HG02973 (cell line): ENCODE measurements at regions not wholly inside any gene's neighbourhood (a gene's known extent, or its start where the extent isn't known, plus 50 kb on each side); places are given as distances from the start of the nearest gene placed in this dataset.
"Not testable (repeated sequence)": the region's sequence is repeated elsewhere in the genome, so short reads cannot be mapped to it uniquely, and the experiment has no call there.

Source experiments
- ATAC-seq: cut with Tn5 transposase; IDR thresholded peaks from one replicate; pipeline ENCODE4 v1.9.1; 2021; ENCODE audit warnings: moderate library complexity; ENCODE audit not compliant: unreplicated experiment

DNA sequence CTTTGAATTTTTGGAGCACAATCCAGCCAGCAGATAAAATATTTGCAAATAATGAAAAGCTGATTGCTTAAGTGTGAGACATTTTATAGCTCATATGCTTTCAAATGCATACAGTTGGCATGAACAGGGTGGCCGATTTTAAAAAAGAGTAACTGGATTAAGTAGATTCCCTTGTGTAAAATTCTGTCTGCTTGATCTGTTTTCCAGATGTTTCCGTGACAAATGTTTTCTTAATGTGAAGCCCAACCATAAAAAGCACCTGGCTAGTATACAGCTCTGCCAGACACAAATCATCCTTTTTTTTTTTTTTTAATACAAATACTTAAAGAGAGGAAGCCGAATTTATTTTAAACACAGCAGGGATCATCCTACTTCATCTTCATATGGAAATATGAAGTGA is 440.7 kb downstream of the CCER1 start:
- no peak for ATAC-seq

DNA sequence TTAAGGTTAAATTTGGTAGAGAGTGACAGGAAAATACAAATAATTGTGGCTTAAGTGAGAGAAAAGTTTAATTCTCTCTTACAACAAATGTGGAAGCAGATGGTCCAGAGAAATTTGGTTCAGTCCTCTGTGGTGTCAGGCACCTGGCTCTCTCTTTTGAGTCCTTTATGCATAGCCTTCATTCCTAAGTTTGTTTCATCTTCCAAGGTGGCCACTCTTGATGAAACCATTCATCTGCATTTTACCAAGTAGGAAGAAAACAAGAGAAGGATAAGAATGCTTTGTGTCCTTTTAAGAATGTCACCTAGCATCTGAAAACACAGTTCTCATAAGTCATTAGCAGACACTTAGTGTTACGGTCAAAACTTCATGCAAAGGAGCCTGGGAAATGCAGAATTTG is 442.5 kb downstream of the CCER1 start:
- ATAC-seq, result no peak

DNA sequence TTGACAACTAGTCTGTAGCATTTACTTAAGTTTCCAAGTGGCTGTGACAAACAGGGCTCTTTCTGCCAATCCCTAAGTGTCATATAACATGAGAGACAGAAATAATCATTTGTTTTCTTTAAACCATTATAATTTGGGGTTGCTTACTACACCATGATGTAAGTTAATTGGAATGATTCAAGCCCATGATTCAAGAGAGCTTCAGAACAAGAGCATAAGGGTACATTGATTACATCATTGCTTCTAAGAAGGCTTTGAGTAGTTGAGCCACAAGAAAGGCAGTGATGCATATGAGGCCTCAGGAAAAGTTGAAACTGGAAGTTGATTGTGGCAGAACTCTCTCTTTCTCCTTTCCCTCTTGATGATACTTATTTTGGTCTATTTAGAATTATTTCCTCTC is 444.0 kb downstream of the CCER1 start:
- no peak for ATAC-seq

DNA sequence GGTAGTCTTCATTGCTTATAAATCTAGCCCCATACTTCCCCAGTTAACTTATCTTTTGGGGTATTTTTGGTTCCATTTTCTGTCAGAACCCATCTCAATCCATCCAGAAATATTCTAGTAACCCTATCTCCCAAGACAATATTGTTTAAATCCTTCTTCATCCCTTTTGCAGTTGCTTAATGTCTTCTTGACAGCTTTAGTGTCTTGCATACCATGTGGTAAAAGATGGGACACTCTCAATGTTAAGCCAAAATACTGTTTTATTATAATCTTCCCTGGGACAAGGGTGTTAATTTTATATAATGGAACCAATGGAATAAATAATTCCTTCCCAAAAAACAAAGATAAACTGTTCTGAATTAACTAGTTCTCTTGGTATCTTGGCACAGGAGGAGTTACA is 450.2 kb downstream of the CCER1 start:
- ATAC-seq, result no peak

DNA sequence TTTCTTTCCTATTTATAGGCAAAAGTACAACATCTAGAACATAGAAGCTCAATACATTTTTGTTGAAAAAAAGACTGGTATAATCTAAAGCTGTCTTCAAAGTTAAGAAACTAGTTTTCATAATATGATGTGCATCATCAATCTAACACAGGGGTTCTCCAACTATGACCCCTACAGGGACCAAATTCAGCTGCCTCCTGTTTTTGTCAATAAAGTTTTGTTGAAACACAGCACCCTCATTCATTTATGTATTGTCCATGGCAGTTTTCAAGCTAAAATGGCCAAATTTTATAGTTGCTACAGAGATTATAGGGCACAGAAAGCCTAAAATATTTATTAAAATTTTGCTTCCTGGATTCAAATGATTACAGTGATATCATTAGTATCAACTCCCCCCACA is 452.9 kb downstream of the CCER1 start:
- no peak for ATAC-seq

DNA sequence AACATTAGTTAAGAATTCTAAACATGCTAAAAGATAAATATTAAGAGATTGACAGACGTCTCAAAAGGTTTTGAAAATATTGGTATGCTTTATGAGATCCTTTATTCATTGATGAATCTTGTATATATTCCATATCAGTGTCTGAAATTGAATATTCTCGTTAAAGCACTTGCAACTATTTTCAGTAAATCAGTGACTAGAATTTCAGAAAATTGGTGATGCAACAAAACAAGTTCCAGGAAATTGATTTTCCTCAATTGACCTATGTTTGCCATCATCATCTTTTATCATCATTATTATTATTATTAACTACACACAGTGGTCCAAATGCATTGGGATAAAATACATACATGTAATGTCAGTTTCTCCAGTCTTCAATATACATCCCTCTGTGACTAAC is 453.6 kb downstream of the CCER1 start:
- no peak for ATAC-seq

DNA sequence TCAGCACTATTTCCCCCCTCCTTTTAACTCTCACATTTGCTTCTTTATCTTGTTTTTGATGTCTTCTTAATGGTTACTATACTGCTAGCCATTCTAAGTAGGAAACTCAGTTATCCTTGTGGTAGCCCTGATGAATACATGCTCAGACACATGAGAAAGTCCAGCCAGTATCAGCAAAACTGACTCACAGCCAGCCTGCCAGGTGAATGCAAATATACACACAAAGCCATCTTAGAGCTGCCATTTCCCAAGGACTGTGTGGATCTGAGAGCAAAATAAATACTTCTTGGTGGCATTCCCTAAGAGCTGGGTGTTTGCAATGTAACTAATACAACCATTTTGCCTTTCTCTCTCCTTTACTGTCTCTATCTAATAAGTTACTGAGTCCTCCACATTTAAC is 455.2 kb downstream of the CCER1 start:
- ATAC-seq, result no peak

DNA sequence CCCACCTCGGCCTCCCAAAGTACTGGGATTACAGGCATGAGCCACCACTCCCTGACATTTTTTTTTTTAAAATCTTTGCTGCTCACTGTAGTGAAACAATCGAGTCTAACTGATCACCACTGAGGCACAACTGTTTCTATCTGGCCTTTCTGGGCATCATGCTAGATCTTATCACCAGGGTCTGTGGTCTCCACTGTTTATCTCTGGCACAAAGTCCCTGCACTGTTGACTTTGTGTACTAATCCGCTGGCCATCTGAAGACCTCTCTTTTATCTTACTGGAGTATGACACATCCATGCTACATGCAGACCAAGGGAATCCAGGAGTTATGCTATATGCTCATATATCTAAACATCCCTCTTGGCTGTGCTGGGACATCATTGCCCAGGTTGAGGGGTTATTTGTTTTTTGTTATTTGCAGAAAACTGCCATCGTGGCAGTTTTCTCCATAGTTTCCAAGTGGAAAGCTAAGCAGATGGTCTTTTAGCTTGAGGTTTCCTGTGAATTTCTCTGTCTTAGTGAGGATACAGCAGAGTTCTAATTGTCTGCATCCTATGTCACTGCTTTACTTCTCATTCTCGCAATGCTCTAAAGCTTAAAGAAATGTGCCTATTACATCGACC is 456.9 kb downstream of the CCER1 start:
- no peak for ATAC-seq

DNA sequence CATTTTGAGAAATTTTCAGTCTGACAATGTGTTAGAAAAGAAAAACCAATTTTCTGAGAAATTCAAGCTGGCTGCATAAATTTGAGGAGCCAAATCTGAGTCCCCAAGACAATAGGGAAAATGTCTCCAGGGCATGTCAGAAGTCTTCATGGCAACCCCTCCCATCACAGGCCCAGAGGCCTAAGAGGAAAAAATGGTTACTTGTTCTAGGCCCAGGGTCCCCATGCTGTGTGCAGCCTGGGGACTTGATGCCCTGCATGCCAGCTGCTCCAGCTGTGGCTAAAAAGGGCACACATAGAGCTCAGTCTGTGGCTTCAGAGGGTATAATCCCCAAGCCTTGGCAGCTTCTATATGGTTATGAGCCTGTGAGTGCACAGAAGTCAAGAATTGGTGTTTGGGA is 464.6 kb downstream of the CCER1 start:
- no peak for ATAC-seq

DNA sequence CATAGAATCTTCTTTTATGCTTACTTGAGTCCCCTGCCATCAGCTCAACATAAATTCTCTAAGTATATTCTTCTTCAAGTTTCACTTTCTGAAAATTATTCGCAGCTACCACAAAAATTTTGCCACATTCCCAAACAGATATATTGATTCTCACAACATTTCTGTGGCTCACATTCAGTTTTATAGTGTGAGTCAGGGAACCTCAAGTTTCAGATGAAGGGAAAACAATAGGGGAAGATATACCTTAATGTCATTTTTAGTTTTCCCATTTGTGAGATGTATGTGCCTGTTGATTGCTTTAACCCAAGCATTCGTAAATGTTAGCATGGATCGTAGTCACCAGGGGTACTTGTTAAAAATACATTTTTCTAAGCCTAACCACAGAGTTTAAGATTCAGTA is 465.8 kb downstream of the CCER1 start:
- no peak for ATAC-seq

DNA sequence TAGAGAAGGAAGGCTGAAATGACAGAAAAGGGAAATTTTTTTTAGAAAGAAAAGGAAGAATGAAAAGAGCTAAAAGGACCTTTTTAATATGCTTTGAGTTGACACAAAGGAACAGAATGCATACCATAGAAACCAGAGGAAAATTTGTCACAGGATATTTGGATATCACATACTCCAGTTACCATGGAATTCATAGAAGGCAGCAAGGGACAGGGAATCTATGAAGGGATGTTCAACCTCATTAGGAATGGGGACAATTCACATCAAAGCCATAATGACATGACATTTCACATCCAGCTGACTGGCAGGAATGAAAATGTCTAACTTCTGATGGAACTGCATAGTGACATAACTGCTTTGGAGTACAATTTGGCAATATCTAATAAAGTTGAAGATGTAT is 469.4 kb downstream of the CCER1 start:
- ATAC-seq, result no peak

DNA sequence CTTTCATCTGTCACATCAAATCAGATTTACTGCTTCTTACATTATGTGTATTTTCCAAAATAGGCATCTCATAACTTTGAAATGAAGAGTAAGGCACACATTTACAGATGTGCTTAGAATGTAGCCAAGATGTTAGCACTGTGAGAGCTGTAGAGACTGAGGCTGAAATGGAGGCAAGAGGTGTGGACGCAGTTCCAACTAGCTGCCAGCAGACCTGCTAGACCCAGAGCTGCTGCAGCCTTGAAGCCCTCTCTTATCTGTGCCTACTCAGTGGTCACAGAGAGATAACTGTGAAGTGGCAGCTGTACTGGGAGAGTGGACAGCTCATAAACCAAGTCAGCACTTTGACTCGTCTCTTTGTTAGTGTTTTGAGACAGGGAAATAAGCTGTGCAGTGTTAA is 470.9 kb downstream of the CCER1 start:
- ATAC-seq, result no peak

DNA sequence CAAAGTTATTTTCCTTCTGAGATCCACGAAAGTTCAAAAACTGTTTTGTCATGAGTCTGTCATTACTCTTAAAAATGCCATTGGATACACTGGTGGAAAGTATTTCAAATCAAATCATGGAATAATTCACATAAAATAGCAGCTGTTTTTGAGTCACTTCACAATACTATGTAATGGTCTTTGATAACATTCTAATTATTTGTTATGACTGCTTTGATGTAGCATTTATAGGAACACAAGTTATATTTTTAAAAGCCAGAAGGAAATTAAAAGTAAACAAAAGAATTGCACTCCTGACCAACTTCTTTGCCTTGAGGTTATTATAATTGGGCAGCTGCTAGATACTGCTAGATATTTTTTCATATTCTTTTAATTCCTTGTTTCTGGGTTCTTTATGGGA is 473.2 kb downstream of the CCER1 start:
- ATAC-seq, result no peak

DNA sequence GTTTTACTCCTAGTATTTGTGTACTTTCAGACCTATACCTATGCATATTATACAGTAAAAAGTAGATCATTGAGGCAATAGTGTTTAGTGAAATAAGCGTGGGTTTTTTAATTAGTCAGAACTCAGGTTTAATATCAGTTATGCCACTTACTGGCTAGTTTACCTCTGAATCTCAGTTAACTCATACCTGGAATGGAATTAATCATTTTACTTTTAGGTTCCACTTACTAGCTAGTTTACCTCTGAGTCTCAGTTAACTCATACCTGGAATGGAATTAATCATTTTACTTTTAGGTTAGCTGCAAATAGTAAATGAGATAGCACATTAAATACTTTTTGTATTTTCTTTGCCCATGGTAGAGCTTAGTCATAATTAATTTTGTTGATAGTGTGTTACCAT is 475.7 kb downstream of the CCER1 start:
- ATAC-seq, result no peak

DNA sequence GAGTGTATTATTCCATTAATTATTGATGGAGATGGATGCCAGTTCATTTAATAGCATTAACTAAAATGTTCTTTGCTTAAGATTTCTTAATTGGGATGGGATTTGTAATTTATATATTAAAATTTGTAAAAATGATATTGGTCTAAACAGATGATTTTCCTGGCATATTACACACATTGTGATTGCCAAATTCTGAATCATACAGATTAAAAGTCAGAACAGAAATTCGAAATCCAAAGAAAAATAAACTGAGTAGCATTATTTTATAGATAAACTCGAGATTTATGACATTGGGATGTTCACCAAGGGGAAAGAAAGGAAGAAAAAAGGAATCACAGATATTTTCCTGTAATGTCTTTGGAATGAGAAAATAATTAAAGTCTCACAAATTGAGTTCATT is 481.1 kb downstream of the CCER1 start:
- no peak for ATAC-seq

DNA sequence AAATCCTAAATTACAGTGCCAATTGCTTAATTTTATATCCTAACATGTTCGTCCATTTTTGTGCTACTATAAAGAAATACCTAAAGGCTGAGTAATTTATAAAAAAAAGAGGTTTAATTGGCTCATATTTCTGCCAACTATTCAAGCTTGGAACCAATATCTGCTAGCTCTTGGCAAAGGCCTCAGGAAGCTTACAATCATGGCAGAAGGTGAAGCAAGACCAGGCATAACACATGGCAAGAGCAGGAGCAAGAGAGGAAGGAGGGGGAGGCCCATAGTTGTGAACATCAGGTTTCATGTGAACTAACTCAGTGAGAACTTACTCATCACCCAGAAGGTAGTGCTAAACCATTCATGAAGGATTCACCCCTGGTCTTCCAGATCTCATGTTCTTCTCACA is 494.3 kb downstream of the CCER1 start:
- no peak for ATAC-seq

DNA sequence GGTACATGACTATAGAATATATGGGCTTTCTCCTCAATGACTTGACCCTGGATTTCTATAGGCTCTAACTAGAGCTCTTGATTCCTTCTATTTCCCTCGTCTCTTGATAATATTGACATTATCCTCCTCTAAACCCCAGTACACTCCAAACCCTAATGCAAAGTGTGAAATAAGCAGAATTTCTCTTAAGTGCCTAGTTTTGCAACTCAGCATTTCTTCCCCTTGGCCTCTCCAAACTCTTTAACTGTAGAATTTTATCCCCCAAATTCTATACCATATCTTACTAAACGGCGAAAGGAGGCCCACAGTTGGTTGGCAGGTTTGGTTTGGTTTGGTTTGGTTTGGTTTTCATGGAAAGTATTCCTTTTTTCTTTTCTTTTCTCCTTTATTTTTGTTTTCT is 498.7 kb downstream of the CCER1 start:
- no peak for ATAC-seq

DNA sequence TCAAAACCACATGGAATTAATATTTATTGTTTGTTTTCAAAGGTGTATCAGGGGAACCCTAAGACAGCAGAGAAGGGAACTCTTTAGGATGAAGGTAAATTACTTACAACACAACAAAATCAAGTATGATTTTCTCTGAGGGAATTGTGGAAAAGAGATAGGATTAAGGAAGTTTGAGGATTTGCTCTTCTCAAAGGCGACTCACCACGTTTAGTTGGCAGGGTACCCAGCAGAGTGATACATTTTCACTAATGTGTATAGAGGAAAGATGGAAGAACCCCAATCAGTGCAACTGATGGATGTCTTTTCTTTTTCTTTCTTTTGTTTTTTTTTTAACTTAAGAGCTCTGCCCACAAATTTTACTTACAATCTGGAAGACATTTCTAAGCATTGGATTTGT is 499.2 kb downstream of the CCER1 start:
- ATAC-seq, result no peak

DNA sequence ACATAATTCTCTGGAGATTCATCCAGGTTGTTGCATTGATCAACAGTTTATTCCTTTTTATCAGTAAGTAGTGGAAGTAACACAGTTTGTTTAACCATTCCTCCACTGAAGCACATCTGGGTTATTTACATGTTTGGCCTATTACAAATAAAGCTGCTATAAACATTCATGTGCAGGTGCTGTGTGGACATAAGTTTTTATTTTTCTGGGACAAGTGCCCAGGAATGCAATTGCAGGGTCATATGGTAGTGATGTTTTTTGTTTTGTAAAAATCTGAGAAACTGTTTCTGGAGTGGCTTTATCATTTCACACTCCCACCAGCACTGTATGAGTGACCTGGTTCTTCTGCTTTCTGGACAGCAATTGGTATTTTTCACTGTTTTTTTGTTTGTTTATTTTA is 505.4 kb downstream of the CCER1 start:
- ATAC-seq, result no peak

DNA sequence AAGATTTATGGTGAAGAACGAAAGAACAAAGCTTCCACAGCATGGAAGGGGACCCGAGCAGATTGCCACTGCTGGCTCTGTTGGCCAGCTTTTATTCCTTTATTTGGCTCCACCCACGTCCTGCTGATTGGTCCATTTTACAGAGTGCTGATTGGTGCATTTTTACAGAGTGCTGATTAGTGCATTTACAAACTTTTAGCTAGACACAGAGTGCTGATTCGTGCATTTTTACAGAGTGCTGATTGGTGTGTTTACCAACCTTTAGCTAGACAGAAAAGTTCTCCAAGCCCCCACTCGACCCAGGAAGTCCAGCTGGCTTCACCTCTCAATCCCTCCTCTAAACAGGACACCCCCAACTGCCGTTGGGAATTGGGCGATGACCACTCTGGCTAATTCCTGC is 511.5 kb downstream of the CCER1 start:
- not testable (repeated sequence) for ATAC-seq

DNA sequence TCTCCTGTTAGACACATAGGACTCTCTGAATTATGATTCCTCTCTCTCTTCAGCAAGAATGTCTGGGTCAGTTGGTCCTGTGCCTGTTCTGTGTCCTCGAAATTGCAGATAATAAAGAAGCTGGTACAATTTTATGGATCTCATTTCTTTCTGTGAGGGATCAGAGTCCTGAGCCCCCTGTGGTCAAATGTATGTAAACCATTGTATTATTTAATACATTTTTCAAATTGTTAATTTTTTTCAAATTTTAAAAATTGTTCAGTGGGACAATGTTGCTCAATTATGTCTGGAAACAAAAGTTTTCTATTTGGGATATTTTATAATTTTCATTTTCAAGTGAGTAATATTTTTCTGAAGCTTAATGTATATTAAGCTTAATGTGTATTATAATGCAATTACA is 513.5 kb downstream of the CCER1 start:
- ATAC-seq, result no peak

DNA sequence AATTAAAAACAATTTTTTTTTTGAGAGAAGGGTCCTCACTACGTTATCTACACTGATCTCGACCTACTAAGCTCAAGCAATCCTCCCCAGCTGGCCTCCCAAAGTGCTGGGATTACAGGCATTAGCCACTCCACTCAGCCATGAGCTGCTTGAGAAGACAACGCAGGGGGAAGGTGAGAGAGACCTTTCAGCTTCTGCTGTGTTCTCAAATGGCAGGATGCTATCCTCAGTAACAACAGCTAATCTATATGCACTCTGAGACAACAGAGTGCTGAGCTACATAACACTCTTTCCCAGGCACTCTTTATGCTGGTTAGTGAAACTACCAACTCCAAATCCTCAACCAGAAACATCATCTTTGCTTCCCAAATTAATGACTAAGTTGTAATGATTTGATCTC is 526.1 kb downstream of the CCER1 start:
- ATAC-seq, result no peak

DNA sequence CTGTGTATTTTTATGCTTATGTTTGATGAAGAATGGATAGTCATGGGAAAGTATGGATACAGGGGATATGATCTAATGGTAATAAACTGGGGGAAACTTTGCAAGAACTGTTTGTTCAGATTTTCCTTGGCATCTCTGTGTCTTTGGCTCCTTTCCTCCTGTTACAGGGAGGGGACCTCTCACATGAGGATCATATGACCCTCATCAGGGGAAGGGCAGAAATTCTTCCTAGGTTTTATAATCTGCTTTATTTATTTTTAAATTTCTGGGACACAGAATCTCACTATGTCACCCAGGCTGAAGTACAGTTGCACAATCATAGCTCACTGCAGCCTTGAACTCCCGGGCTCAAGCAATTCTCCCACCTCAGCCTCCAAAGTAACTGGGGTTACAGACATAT is 526.5 kb downstream of the CCER1 start:
- no peak for ATAC-seq

DNA sequence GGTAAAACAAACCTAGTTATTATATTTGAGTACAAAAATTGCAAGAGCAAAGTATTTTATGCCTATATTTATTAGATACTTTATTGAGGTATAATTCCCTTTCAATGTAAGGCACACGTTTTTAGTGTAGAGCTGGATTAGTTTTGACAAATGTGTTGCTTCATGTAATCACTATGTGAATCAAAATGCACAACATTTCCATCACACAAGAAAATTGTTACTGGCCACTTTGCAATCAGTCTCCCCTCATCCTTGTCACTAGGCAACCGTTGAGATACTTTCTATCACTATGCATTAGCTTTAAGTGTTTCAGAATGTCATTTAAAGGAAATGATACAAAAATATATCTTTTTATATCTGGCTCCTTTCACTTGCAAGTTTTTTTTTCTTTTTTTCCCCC is 531.0 kb downstream of the CCER1 start:
- no peak for ATAC-seq
